ENCODE measurements at regions not wholly inside any gene's neighbourhood (a gene's known extent, or its start where the extent isn't known, plus 50 kb on each side); places are given as distances from the start of the nearest gene placed in this dataset.

DNA sequence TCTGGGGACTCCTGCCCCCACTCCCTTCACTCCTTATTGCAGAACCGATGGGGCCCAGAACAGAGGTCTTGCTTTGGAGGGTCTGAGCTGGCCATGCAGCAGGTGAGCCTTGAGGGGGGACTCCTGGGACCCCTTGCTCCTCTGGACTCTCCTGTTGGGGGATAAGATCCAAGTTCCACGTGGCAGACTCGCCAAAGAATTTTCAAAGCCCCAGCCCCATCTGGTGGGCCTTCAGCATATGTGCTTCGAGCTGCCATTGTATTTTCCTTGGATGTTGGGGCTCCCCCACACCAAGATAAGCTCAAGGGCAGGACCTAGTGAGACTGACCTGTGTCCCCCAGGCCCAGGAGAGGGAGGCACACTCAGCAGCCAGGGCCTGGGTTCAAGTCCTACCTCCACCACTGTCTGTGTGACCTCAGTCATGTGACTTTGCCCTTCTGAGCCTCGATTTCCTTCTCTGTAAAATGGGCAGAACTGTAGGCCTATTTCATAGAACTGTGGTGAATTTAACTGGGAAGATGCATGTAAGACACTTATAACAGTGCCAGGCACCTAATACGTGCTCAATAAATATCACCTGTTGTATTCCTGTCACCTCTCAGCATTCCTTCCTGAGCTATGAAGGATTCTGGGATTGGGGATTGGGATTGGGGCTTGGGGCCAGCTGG lies 115.5 kb downstream of the VEGFA start (continued):
- TF ChIP-seq KDM1A (IDR thresholded peaks at IDR 0.05) = peak; percentile 69 to 90; a peak in 3 of 4 replicates
- no peak for TF ChIP-seq MAFK (IDR thresholded peaks at IDR 0.05; ENCODE audit: low read length)
- no peak for TF ChIP-seq BRCA1 (IDR thresholded peaks at IDR 0.05)
- TF ChIP-seq BRCA1 (CRISPR knock-in tag; IDR thresholded peaks at IDR 0.05) = no peak
- no peak for TF ChIP-seq ZNF408 (CRISPR knock-in tag; IDR thresholded peaks at IDR 0.05; ENCODE audit: low read depth)
- no peak for TF ChIP-seq TARDBP (IDR thresholded peaks at IDR 0.05)
- TF ChIP-seq, protein P1, sequence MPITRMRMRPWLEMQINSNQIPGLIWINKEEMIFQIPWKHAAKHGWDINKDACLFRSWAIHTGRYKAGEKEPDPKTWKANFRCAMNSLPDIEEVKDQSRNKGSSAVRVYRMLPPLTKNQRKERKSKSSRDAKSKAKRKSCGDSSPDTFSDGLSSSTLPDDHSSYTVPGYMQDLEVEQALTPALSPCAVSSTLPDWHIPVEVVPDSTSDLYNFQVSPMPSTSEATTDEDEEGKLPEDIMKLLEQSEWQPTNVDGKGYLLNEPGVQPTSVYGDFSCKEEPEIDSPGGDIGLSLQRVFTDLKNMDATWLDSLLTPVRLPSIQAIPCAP (CRISPR knock-in tag; IDR thresholded peaks at IDR 0.05; ENCODE audit: borderline replicate concordance) = no peak
- no peak for TF ChIP-seq NFIC (IDR thresholded peaks at IDR 0.05)
- no peak for TF ChIP-seq EZH2 (IDR thresholded peaks at IDR 0.05; ENCODE audit: borderline replicate concordance, low read depth, low read length)
- TF ChIP-seq, protein P2, sequence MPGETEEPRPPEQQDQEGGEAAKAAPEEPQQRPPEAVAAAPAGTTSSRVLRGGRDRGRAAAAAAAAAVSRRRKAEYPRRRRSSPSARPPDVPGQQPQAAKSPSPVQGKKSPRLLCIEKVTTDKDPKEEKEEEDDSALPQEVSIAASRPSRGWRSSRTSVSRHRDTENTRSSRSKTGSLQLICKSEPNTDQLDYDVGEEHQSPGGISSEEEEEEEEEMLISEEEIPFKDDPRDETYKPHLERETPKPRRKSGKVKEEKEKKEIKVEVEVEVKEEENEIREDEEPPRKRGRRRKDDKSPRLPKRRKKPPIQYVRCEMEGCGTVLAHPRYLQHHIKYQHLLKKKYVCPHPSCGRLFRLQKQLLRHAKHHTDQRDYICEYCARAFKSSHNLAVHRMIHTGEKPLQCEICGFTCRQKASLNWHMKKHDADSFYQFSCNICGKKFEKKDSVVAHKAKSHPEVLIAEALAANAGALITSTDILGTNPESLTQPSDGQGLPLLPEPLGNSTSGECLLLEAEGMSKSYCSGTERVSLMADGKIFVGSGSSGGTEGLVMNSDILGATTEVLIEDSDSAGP (CRISPR knock-in tag; IDR thresholded peaks at IDR 0.05) = no peak
- TF ChIP-seq, protein P3, sequence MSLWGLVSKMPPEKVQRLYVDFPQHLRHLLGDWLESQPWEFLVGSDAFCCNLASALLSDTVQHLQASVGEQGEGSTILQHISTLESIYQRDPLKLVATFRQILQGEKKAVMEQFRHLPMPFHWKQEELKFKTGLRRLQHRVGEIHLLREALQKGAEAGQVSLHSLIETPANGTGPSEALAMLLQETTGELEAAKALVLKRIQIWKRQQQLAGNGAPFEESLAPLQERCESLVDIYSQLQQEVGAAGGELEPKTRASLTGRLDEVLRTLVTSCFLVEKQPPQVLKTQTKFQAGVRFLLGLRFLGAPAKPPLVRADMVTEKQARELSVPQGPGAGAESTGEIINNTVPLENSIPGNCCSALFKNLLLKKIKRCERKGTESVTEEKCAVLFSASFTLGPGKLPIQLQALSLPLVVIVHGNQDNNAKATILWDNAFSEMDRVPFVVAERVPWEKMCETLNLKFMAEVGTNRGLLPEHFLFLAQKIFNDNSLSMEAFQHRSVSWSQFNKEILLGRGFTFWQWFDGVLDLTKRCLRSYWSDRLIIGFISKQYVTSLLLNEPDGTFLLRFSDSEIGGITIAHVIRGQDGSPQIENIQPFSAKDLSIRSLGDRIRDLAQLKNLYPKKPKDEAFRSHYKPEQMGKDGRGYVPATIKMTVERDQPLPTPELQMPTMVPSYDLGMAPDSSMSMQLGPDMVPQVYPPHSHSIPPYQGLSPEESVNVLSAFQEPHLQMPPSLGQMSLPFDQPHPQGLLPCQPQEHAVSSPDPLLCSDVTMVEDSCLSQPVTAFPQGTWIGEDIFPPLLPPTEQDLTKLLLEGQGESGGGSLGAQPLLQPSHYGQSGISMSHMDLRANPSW (CRISPR knock-in tag; IDR thresholded peaks at IDR 0.05) = no peak
- no peak for TF ChIP-seq TAL1 (IDR thresholded peaks at IDR 0.05)
- TF ChIP-seq CTBP1 (IDR thresholded peaks at IDR 0.05; ENCODE audit: borderline replicate concordance) = no peak
- TF ChIP-seq CAMTA2 (CRISPR knock-in tag; conservative IDR thresholded peaks at IDR 0.05) = no peak
- TF ChIP-seq, protein P4, sequence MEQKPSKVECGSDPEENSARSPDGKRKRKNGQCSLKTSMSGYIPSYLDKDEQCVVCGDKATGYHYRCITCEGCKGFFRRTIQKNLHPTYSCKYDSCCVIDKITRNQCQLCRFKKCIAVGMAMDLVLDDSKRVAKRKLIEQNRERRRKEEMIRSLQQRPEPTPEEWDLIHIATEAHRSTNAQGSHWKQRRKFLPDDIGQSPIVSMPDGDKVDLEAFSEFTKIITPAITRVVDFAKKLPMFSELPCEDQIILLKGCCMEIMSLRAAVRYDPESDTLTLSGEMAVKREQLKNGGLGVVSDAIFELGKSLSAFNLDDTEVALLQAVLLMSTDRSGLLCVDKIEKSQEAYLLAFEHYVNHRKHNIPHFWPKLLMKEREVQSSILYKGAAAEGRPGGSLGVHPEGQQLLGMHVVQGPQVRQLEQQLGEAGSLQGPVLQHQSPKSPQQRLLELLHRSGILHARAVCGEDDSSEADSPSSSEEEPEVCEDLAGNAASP (IDR thresholded peaks at IDR 0.05) = no peak
- TF ChIP-seq HDAC6 (IDR thresholded peaks at IDR 0.05; ENCODE audit: low read depth, low read length) = no peak
- no peak for TF ChIP-seq MAFF (IDR thresholded peaks at IDR 0.05; ENCODE audit: low read length)
- TF ChIP-seq, protein P5, sequence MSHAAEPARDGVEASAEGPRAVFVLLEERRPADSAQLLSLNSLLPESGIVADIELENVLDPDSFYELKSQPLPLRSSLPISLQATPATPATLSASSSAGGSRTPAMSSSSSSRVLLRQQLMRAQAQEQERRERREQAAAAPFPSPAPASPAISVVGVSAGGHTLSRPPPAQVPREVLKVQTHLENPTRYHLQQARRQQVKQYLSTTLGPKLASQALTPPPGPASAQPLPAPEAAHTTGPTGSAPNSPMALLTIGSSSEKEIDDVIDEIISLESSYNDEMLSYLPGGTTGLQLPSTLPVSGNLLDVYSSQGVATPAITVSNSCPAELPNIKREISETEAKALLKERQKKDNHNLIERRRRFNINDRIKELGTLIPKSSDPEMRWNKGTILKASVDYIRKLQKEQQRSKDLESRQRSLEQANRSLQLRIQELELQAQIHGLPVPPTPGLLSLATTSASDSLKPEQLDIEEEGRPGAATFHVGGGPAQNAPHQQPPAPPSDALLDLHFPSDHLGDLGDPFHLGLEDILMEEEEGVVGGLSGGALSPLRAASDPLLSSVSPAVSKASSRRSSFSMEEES (CRISPR knock-in tag; IDR thresholded peaks at IDR 0.05) = peak; percentile 91
- no peak for TF ChIP-seq RBM34 (IDR thresholded peaks at IDR 0.05; ENCODE audit: borderline replicate concordance, insufficient read depth, low read length)
- TF ChIP-seq ZNF780A (CRISPR knock-in tag; IDR thresholded peaks at IDR 0.05) = no peak
- TF ChIP-seq BCOR (IDR thresholded peaks at IDR 0.05) = peak; percentile 98
- TF ChIP-seq ZSCAN29 (IDR thresholded peaks at IDR 0.05) = no peak
- TF ChIP-seq CBFB (CRISPR knock-in tag; IDR thresholded peaks at IDR 0.05) = no peak
- TF ChIP-seq CBX3 (IDR thresholded peaks at IDR 0.05; ENCODE audit: borderline replicate concordance in 1 of 2, low read length in 2 of 2) = peak in 1 of 2 experiments; percentile 78; a peak in 1 of 3 replicates

Measured in K562 (cell line).